ENCODE measurements at regions not wholly inside any gene's neighbourhood (a gene's known extent, or its start where the extent isn't known, plus 50 kb on each side); places are given as distances from the start of the nearest gene placed in this dataset.
A peak's percentile ranks its signal among the peaks of the same experiment; 100 is the strongest.

DNA sequence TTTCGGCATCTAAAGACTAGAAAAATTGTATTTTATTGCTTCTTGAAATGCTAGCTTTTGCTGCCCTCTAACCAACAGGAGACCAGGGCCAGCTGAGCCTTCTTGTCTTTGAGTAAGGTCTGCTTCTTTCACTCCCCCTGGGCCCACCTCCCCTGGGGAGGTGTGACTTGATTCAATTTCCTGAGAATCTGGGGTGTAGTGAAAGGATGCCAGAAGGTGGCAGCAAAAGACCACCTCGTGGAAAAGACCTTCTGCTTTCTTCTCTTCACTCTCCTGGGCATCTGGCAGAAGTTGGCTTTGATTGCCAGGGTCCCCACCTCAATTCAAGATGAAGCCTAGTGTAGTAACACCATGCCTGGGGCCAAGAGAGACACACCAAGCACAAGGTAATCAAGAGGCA is 96.5 kb upstream of the MAOA start:
- no TSS peak for BruUV-seq (replicated peaks)
- intact Hi-C loops (cut with micrococcal nuclease; ENCODE audit: unreplicated experiment) = loop anchor here (1.0 to 10.0 kb wide), 4 partner anchors 95 to 1777 kb away; partner anchors contain the start of gene MAOA
- Histone ChIP-seq H4K20me1 (ENCODE audit: insufficient read depth) (no peaks in the 10 kb centered on the region), H3K9me2 (ENCODE audit: insufficient read depth) (no peaks in the 10 kb centered on the region), H3F3A (ENCODE audit: insufficient read depth, low read depth) (no peaks in the 10 kb centered on the region), H3K36me3 (ENCODE audit: low read depth) (no peaks in the 10 kb centered on the region), H3K27me3 (ENCODE audit: insufficient read depth, low read depth) (no peaks in the 10 kb centered on the region), H3K4me1 (replicated peaks; ENCODE audit: insufficient read depth) (no peaks in the 10 kb centered on the region; the same call in 1 of the 2 replicates), H3K9me3 (ENCODE audit: insufficient read depth, low read depth) (no peaks in the 10 kb centered on the region), H3K4me2 (no peak overlapping the region), H3K79me2 (ENCODE audit: low read depth) (no peaks in the 10 kb centered on the region), H3K4me3 (no peak overlapping the region), H3K27ac (no peak overlapping the region), H2AFZ (no peak overlapping the region)
- no peak for TF ChIP-seq EZH2 (IDR thresholded peaks at IDR 0.05; ENCODE audit: low read depth)
- TF ChIP-seq, protein P1, sequence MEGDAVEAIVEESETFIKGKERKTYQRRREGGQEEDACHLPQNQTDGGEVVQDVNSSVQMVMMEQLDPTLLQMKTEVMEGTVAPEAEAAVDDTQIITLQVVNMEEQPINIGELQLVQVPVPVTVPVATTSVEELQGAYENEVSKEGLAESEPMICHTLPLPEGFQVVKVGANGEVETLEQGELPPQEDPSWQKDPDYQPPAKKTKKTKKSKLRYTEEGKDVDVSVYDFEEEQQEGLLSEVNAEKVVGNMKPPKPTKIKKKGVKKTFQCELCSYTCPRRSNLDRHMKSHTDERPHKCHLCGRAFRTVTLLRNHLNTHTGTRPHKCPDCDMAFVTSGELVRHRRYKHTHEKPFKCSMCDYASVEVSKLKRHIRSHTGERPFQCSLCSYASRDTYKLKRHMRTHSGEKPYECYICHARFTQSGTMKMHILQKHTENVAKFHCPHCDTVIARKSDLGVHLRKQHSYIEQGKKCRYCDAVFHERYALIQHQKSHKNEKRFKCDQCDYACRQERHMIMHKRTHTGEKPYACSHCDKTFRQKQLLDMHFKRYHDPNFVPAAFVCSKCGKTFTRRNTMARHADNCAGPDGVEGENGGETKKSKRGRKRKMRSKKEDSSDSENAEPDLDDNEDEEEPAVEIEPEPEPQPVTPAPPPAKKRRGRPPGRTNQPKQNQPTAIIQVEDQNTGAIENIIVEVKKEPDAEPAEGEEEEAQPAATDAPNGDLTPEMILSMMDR (conservative IDR thresholded peaks at IDR 0.05) = peak; percentile 64
- ChIA-PET CTCF (interaction anchor here (0.6 kb wide), 2 partner anchors 185 to 701 kb away, joined by 4 to 7 read pairs; no protein-coding TSS in a partner anchor), POLR2A (ENCODE audit: unreplicated experiment) (no interaction called here)
- peak in 1 of 2 experiments; percentile 4 for DNase-seq

DNA sequence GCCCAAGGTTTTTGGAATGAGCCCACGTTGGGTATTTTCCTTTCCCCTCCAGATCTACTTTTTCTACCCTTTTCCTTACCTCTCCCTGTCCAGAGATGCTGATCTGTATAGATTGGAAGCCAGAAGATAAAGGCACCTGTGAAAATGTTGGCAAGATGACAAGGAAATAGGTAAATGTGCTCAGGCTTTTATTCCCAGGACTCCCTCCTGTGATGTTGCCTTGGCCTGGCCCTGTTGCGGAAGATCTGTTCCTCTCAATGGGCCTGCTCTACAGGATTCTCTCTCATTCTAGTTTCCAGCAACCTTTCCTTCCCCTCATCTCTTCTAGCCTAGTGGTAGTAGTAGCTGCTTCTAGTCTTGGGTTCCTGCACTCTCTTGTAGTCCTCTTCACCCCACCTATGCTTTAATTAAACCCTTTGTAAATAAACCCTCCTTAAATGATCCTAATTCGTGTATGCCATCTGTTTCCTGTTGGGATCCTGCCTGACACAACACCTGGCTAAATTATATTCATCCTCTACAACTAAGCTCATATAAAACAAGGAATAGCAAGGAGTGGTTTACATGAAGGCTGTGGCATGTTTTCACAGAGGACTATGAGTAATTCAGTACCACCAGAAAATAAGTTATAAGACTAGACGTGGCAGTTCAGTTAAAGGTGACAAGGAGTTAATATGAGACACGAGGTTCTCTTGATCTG is 95.7 kb upstream of the MAOA start:
- Histone ChIP-seq H2AFZ (no peak overlapping the region), H3K4me3 (no peak overlapping the region), H3K79me2 (ENCODE audit: low read depth) (no peaks in the 10 kb centered on the region), H3K4me1 (replicated peaks; ENCODE audit: insufficient read depth) (peaks cover 6% of the 10 kb centered on the region), H3K9me2 (ENCODE audit: insufficient read depth) (no peaks in the 10 kb centered on the region), H3K36me3 (ENCODE audit: low read depth) (no peaks in the 10 kb centered on the region), H3K4me2 (no peak overlapping the region), H4K20me1 (ENCODE audit: insufficient read depth) (no peaks in the 10 kb centered on the region), H3F3A (ENCODE audit: insufficient read depth, low read depth) (no peaks in the 10 kb centered on the region), H3K9me3 (ENCODE audit: insufficient read depth, low read depth) (no peaks in the 10 kb centered on the region), H3K27ac (no peak overlapping the region), H3K27me3 (ENCODE audit: insufficient read depth, low read depth) (no peaks in the 10 kb centered on the region)
- DNase-seq = no peak
- ChIA-PET POLR2A (ENCODE audit: unreplicated experiment) (no interaction called here), CTCF (no interaction called here)
- intact Hi-C loops (cut with micrococcal nuclease; ENCODE audit: unreplicated experiment) = no loop called here
- no peak for TF ChIP-seq EZH2 (IDR thresholded peaks at IDR 0.05; ENCODE audit: low read depth)
- TF ChIP-seq, protein P1 (conservative IDR thresholded peaks at IDR 0.05) = no peak
- no TSS peak for BruUV-seq (replicated peaks)

DNA sequence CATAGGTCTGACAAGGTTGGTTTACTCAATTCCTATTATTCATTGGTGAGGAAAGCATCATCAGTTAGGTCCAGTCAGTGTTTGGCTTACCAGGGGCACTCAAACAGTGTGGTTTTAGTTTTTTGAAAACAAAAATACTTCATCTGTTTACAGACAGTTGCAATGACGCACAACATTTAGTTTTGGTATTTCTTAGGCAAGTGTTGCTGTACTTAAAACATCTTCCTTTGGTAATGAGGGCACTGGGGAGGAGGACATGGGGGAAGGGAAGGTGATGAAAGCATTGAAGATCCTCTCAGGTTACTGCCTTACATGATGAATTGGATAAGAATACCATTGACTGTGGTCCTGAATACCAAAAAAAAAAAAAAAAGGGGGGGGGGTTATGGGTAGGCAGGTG is 93.7 kb upstream of the MAOA start:
- Histone ChIP-seq H3K9me3 (ENCODE audit: insufficient read depth, low read depth) (no peaks in the 10 kb centered on the region), H3K27me3 (ENCODE audit: insufficient read depth, low read depth) (no peaks in the 10 kb centered on the region), H3K36me3 (ENCODE audit: low read depth) (no peaks in the 10 kb centered on the region), H2AFZ (no peak overlapping the region), H3K4me2 (no peak overlapping the region), H3K4me1 (replicated peaks; ENCODE audit: insufficient read depth) (peaks cover 17% of the 10 kb centered on the region), H3K9me2 (ENCODE audit: insufficient read depth) (no peaks in the 10 kb centered on the region), H3K4me3 (no peak overlapping the region), H3F3A (ENCODE audit: insufficient read depth, low read depth) (no peaks in the 10 kb centered on the region), H3K27ac (no peak overlapping the region), H3K79me2 (ENCODE audit: low read depth) (no peaks in the 10 kb centered on the region), H4K20me1 (ENCODE audit: insufficient read depth) (no peaks in the 10 kb centered on the region)
- TF ChIP-seq, protein P1 (conservative IDR thresholded peaks at IDR 0.05) = no peak
- TF ChIP-seq EZH2 (IDR thresholded peaks at IDR 0.05; ENCODE audit: low read depth) = no peak
- POLR2A ChIA-PET (ENCODE audit: unreplicated experiment) = no interaction called here
- intact Hi-C loops (cut with micrococcal nuclease; ENCODE audit: unreplicated experiment) = no loop called here
- DNase-seq = no peak
- CTCF ChIA-PET = no interaction called here
- no TSS peak for BruUV-seq (replicated peaks)
